GM12891 (cell line): ENCODE measurements at regions not wholly inside any gene's neighbourhood (a gene's known extent, or its start where the extent isn't known, plus 50 kb on each side); places are given as distances from the start of the nearest gene placed in this dataset.
A peak's percentile ranks its signal among the peaks of the same experiment; 100 is the strongest.

ENCODE experiments used
- DNase-seq: peaks from one replicate; pipeline ENCODE4 v3.0.0; 2011; ENCODE audit warnings: low spot score; ENCODE audit not compliant: insufficient read length
- FAIRE-seq: peaks from 2 replicates; lab custom pipeline; 2011; peaks lifted over from hg19 to GRCh38; lab: Jason Lieb, UNC
- PAX5 ChIP-seq: IDR thresholded peaks from 2 replicates; pipeline ENCODE4 v1.6.1; 2011; ENCODE audit warnings: low read length, moderate library complexity, mild to moderate bottlenecking; ENCODE audit not compliant: insufficient read depth, severe bottlenecking
- POLR2A ChIP-seq: IDR thresholded peaks from 2 replicates; pipeline ENCODE4 v1.6.1; 2011; ENCODE audit warnings: low read depth, low read length, control low read depth
- POLR2AphosphoS5 ChIP-seq: IDR thresholded peaks from 2 replicates; pipeline ENCODE4 v1.6.1; 2011; ENCODE audit warnings: low read depth, low read length, control low read depth
- POU2F2 ChIP-seq: IDR thresholded peaks from 2 replicates; pipeline ENCODE4 v1.6.1; 2011; ENCODE audit warnings: low read depth, mild to moderate bottlenecking, control low read depth, low read length, moderate library complexity
- SPI1 ChIP-seq: IDR thresholded peaks from 2 replicates; pipeline ENCODE4 v1.6.1; 2011; ENCODE audit warnings: low read depth, low read length, control low read depth
- TAF1 ChIP-seq: IDR thresholded peaks from 2 replicates; pipeline ENCODE4 v1.6.1; 2011; ENCODE audit warnings: low read depth, low read length, control low read depth

DNA sequence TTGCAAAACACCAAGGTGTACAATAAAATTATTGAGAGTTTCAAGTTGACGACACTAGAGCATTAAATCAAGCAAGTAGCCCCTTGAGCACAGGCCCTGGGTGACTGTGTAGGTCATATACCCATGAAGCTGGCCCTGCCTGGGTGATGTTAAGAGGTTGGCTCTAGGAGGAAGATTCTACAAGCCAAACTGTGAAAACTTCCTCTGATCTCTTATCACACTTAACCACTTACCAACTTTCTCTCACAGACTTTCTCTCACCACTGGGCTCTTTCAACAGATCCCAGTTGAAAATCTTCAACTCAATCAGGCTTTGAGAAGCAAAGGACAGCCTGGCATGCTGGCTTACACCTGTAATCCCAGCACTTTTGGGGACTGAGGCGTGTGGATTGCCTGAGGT, 186.9 kb upstream of the BTG1 start:
- TF ChIP-seq POU2F2, result no peak
- TF ChIP-seq TAF1, result no peak
- TF ChIP-seq PAX5, result no peak
- FAIRE-seq, result no peak
- DNase-seq, result no peak

DNA sequence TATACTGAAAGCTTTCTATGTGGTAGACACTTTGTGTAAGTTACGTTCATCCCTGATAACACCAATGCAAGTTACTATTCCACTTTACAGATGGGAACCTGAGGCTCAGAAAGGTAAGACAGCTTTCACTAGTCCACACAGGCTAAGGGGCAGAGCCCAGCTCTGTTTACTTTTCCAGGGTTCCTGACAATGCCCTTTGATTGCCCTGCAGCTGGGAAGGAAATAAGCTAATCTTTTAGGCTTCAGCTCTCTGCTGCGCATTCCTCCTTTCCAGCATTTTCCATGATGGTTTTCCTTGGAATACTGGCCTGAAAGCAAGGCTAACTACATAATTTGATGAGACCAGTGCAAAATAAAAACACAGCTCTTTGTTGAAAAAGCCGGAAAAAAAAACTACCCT, 185.7 kb upstream of the BTG1 start:
- DNase-seq, result no peak
- no peak for TF ChIP-seq PAX5
- no peak for TF ChIP-seq SPI1
- no peak for TF ChIP-seq POU2F2
- TF ChIP-seq POLR2AphosphoS5, result no peak
- no peak for TF ChIP-seq TAF1
- no peak for TF ChIP-seq POLR2A
- FAIRE-seq, result no peak

DNA sequence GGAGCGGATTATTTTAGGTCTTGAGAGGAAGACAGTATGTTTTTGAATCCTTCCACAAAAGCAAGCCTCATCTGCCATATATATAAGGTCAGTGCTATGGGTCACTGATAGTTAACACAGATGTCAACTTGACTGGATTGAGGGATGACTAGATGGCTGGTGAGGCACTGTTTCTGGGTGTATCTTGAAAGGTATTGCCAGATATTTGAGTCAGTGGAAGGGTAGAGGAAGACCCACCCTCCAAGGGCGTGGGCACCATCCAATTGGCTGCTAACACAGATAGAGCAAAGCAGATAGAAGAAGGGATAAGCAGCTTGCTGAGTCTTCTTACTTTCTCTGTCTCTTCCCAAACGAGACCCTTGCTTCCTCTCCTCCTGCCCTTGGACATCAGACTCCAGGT, 185.0 kb upstream of the BTG1 start:
- peak; percentile 20 for FAIRE-seq
- TF ChIP-seq PAX5 (no peak), SPI1 (no peak), POLR2A (no peak), POU2F2 (no peak), POLR2AphosphoS5 (no peak), TAF1 (no peak)
- DNase-seq, result no peak

DNA sequence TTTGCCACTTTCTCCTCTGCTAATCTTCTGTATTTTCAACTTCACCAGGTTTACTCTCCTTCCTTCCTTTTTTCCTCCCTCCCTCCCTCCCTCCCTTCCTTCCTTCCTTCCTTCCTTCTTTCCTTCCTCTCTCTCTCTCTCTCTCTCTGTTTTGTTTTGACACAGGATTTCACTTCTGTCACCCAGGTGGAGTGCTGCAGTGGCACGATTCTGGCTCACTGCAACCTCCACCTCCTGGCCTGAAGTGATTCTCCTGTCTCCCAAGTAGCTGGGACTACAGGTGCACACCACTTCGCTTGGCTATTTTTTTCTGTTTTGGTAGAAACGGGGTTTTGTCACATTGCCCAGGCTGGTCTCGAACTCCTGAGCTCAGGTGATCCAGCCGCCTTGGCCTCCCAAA, 181.2 kb upstream of the BTG1 start:
- FAIRE-seq, result no peak
- TF ChIP-seq SPI1 (no peak), PAX5 (no peak), POLR2AphosphoS5 (no peak), TAF1 (no peak), POLR2A (no peak), POU2F2 (no peak)
- DNase-seq, result no peak

DNA sequence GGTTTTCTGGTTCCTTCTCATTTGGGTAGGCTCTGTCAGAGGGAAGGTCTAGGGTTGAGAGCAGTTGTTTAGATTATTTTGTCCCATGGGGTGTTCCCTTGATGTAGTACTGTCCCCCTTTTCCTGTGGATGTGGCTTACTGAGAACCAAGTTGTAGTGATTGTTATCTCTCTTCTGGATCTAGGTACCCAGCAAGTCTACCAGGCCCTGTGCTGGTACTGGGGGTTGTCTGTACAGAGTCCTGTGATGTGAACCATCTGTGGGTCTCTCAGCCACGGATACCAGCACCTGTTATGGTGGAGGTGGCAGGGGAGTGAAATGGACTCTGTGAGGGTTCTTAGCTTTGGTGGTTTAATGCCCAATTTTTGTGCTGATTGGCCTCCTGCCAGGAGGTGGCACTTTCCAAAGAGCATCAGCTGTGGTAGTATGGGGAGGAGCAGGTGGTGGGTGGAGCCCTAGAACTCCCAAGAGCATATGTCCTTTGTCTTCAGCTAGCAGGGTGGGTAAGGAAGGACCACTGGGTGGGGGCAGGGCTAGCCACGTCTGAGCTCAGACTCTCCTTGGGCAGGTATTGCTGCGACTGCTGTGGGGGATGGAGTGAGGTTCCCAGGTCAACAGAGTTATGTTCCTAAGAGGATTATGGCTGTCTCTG, 179.3 kb upstream of the BTG1 start:
- FAIRE-seq (no peak), DNase-seq (no peak)
- TF ChIP-seq PAX5, result no peak

DNA sequence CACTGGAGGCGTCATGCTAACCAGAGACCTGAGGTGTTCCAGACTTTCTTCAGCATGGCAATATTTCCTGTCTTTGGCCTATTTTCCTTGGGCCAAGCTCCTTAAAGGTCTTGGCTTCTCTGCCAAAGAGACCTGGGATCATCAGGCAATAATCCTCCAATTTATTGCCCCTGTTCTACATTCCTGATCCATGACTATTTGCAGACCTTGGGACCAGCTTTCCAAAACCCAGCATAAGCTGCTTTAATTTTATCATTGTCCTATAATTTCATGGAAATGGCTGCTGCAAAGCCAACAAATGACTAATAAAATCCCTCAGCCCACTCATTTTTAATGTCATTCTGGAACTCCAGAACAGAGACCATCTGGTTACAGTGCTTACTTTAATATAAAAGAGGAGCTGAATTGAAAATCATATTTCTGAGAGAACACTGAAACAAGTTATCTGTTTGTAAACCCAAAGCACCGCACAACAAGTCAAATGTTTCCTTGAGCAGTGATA, 166.9 kb upstream of the BTG1 start:
- FAIRE-seq (no peak), DNase-seq (no peak)
- no peak for TF ChIP-seq TAF1
- no peak for TF ChIP-seq SPI1
- no peak for TF ChIP-seq POLR2AphosphoS5
- TF ChIP-seq POLR2A, result no peak
- no peak for TF ChIP-seq PAX5
- no peak for TF ChIP-seq POU2F2

DNA sequence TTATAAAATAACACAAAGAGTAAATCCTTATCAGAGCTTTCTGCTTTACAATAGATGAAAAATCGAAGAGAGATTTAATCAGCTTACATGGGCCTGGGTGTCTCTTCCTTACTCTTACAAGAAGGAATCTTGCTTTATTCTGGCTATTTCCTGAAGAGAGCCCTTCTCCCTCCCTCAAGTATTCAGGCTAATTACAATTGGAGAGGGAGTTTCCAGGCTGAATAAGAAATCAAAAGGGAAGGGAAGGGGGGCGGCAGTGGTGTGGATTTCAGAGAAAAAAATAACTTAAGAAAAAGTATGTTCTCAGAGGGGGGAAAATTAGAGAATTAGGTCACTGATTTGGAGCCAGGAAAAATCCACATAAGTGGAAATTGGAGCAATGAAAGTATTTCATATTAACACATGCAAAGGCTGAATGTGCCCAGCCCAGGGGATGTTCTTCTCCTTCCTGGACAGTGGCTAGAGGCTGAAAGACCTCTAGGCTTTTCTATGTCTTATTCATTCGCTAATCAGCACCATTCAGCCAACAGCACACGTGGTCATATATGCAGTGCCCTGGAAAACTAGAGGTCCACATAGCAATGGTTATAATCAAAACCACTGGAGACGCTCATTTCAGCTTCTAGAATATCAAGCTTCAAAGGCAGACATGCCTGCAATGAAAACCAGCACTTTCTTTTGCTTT, 158.9 kb upstream of the BTG1 start:
- no peak for FAIRE-seq

DNA sequence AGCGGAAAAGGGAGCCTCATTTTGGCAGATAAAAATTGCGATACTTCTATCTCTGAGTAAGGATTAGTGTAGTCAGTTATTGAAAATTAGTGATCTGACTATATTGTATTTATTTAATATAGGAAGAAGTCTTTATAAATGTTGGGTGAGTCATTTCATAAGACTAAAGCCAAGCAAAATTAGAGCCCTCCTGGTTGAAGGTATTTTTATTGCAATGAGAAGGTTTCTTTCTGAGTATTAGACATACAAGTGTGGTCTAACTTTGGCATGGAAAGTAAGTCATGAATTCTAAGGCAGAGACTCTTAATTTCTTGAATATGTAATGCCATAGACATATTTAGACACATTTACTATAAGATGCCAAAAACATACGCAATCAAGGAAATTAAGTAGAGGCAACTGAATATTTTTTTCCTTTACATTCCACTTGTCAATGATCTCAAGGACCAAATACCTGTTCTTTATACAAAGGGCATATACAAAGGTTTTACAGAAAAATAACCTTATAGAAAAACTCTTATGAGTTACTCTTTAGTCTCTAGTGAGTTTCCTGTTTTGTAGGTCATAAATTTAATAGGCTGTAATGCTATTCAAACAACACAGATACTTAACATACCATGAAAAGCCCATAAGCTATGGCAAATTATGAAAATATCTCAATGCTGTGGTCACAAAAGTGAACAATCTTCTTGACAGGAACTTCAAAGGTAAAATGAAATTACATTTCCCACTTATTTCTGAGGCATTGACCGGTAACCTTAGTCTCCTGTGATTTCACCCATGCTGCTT, 156.6 kb upstream of the BTG1 start:
- TF ChIP-seq POLR2AphosphoS5 (no peak), SPI1 (no peak), POLR2A (no peak), PAX5 (no peak), TAF1 (no peak), POU2F2 (no peak)
- DNase-seq (no peak), FAIRE-seq (no peak)

More for the DNA sequence above, 158.9 kb upstream of the BTG1 start:
- no peak for DNase-seq
- no peak for TF ChIP-seq POLR2A
- no peak for TF ChIP-seq POU2F2

DNA sequence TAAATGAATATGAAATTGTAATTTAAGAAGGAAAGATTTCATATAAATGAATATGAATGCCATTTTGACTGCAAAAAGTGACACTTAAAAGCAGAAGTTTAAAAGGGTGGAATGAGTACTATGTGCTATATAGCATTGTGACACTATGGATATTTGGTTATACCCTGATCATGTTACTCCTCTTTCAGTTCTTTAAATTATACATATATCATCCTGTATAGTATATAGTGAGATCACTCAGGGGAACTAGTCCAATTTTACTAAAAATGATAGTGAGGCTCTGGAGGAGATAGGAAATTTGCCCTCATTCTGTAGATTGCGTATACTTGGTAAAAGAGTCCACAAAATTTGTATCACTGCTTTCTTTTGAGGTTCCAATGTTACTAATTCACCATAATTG, 155.7 kb upstream of the BTG1 start:
- FAIRE-seq (no peak), DNase-seq (no peak)
- no peak for TF ChIP-seq POU2F2
- no peak for TF ChIP-seq POLR2AphosphoS5
- no peak for TF ChIP-seq TAF1
- no peak for TF ChIP-seq PAX5
- TF ChIP-seq POLR2A, result no peak
- TF ChIP-seq SPI1, result no peak
